ENCODE measurements at regions not wholly inside any gene's neighbourhood (a gene's known extent, or its start where the extent isn't known, plus 50 kb on each side); places are given as distances from the start of the nearest gene placed in this dataset.

GRCh38 chr2:64795024-64795592 is 141.4 kb upstream of the SERTAD2 start:
- Histone ChIP-seq H3K27ac (ENCODE audit: low read length) (no peak overlapping the region), H3K27me3 (ENCODE audit: control insufficient read depth, insufficient read depth, low read length) (no peaks in the 10 kb centered on the region), H3K4me1 (ENCODE audit: control insufficient read depth, insufficient read depth, low read length) (no peaks in the 10 kb centered on the region), H3K36me3 (ENCODE audit: control insufficient read depth, insufficient read depth, low read length) (no peaks in the 10 kb centered on the region), H3K9me3 (ENCODE audit: control insufficient read depth, insufficient read depth, low read length) (no peaks in the 10 kb centered on the region), H3K4me3 (ENCODE audit: low read length) (no peak overlapping the region)
- H3K9me3 Mint-ChIP-seq: no peaks in the 10 kb centered on the region
- no peak overlapping the region for H3K27ac Mint-ChIP-seq
- H3K36me3 Mint-ChIP-seq: no peaks in the 10 kb centered on the region
- 82% methylated on average over 6 of the region's 6 CpGs for WGBS (ENCODE audit: insufficient coverage)
- intact Hi-C loops (cut with micrococcal nuclease): no loop called here
- H3K27me3 Mint-ChIP-seq (ENCODE audit: low read depth in 2 of 2): peaks cover 0 to 2% of the 10 kb centered on the region in 2 donors
- no peak for DNase-seq
- no peak overlapping the region for H3K4me3 Mint-ChIP-seq
- ATAC-seq: no peak
- TF ChIP-seq, protein P1, sequence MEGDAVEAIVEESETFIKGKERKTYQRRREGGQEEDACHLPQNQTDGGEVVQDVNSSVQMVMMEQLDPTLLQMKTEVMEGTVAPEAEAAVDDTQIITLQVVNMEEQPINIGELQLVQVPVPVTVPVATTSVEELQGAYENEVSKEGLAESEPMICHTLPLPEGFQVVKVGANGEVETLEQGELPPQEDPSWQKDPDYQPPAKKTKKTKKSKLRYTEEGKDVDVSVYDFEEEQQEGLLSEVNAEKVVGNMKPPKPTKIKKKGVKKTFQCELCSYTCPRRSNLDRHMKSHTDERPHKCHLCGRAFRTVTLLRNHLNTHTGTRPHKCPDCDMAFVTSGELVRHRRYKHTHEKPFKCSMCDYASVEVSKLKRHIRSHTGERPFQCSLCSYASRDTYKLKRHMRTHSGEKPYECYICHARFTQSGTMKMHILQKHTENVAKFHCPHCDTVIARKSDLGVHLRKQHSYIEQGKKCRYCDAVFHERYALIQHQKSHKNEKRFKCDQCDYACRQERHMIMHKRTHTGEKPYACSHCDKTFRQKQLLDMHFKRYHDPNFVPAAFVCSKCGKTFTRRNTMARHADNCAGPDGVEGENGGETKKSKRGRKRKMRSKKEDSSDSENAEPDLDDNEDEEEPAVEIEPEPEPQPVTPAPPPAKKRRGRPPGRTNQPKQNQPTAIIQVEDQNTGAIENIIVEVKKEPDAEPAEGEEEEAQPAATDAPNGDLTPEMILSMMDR (IDR thresholded peaks at IDR 0.05): no peak
- H3K4me1 Mint-ChIP-seq: no peaks in the 10 kb centered on the region

DNA sequence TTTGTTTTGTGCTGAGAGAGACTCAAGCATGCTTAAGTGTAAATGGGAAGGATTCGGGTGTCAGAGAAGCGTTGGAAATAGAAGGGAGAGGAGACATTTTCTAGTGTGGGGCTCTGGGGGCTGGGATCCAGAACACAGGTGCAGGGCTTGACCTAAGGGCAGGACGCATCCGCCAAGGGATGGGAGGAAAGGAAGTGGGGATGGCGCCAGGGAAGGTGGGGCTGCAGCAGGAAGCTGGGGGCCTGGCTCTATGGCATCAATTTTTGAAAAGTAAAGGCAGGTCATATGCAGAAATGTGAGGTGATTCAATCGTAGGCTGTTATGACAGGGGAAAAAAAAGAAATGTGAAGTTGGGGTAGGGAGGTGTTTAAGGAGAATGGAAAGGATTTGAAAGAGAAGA is 143.2 kb upstream of the SERTAD2 start:
- H3K36me3 Mint-ChIP-seq: no peaks in the 10 kb centered on the region
- no peak overlapping the region for H3K4me3 Mint-ChIP-seq
- H3K9me3 Mint-ChIP-seq: no peaks in the 10 kb centered on the region
- no peaks in the 10 kb centered on the region for H3K9me3 ChIP-seq (ENCODE audit: control insufficient read depth, insufficient read depth, low read length)
- TF ChIP-seq, protein P1 (IDR thresholded peaks at IDR 0.05): no peak
- intact Hi-C loops (cut with micrococcal nuclease): no loop called here
- ATAC-seq (no peak), DNase-seq (no peak)
- H3K27ac ChIP-seq (ENCODE audit: low read length): no peak overlapping the region
- no peak overlapping the region for H3K4me3 ChIP-seq (ENCODE audit: low read length)
- no peaks in the 10 kb centered on the region for H3K4me1 ChIP-seq (ENCODE audit: control insufficient read depth, insufficient read depth, low read length)
- H3K4me1 Mint-ChIP-seq: no peaks in the 10 kb centered on the region
- H3K36me3 ChIP-seq (ENCODE audit: control insufficient read depth, insufficient read depth, low read length): no peaks in the 10 kb centered on the region
- peaks cover 0 to 2% of the 10 kb centered on the region in 2 donors for H3K27me3 Mint-ChIP-seq (ENCODE audit: low read depth in 2 of 2)
- whole genome bisulfite sequencing (ENCODE audit: insufficient coverage): 59% methylated on average over 6 of the region's 6 CpGs
- H3K27me3 ChIP-seq (ENCODE audit: control insufficient read depth, insufficient read depth, low read length): no peaks in the 10 kb centered on the region
- H3K27ac Mint-ChIP-seq: no peak overlapping the region

DNA sequence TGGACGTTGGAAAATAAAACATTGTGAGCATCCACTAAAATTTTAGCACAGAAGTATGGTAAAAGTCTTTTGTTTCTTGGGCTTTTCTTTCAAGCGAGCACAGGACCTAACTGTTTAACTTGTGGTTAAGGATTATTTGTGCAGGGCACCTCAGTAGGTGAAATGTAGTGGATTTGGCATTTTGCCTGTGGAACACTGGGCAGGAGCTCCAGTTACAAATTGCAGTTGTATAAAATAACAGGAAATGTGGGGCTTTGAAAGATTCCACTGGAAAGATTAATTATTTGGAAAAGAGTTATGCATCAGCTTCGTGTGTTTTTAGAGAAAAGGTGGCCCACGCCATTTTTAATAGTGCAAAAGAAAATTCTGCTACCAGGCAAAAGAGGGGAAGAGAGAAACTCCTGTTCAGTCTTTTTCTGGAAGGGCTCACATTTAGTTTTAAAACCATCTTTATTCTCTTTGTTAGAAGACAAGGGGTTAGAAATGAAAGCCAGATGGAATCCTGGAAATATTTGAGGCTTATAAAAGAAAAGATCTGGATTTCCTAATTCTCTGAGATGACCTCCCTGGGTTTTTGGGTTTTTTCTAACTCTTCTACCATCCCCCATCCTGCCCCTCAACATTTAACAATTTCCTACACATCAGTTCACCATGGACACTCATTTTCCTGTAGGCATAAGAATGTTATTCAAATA is 144.3 kb upstream of the SERTAD2 start:
- Histone ChIP-seq H3K27ac (ENCODE audit: low read length) (no peak overlapping the region), H3K9me3 (ENCODE audit: control insufficient read depth, insufficient read depth, low read length) (no peaks in the 10 kb centered on the region)

More for the DNA sequence above, 144.3 kb upstream of the SERTAD2 start:
- WGBS (ENCODE audit: insufficient coverage): 64% methylated on average over 4 of the region's 4 CpGs
- H3K9me3 Mint-ChIP-seq: no peaks in the 10 kb centered on the region
- DNase-seq (no peak), ATAC-seq (no peak)
- H3K4me3 Mint-ChIP-seq: no peak overlapping the region
- H3K27ac Mint-ChIP-seq: no peak overlapping the region
- H3K4me3 ChIP-seq (ENCODE audit: low read length): no peak overlapping the region
- H3K36me3 Mint-ChIP-seq: no peaks in the 10 kb centered on the region
- H3K27me3 Mint-ChIP-seq (ENCODE audit: low read depth in 2 of 2): peaks cover 0 to 2% of the 10 kb centered on the region in 2 donors
- H3K36me3 ChIP-seq (ENCODE audit: control insufficient read depth, insufficient read depth, low read length): no peaks in the 10 kb centered on the region
- H3K27me3 ChIP-seq (ENCODE audit: control insufficient read depth, insufficient read depth, low read length): no peaks in the 10 kb centered on the region
- no peaks in the 10 kb centered on the region for H3K4me1 ChIP-seq (ENCODE audit: control insufficient read depth, insufficient read depth, low read length)
- no peaks in the 10 kb centered on the region for H3K4me1 Mint-ChIP-seq
- TF ChIP-seq, protein P1 (IDR thresholded peaks at IDR 0.05): no peak
- intact Hi-C loops (cut with micrococcal nuclease): no loop called here

Measured in natural killer cell (primary cell).